ENCODE measurements at regions not wholly inside any gene's neighbourhood (a gene's known extent, or its start where the extent isn't known, plus 50 kb on each side); places are given as distances from the start of the nearest gene placed in this dataset.

GRCh38 chrX:68994891-68995255, 166.1 kb downstream of the EFNB1 start:
- TF ChIP-seq CTCF (IDR thresholded peaks at IDR 0.05; ENCODE audit: low read depth, low read length): no peak
- H3K4me3 ChIP-seq (ENCODE audit: low read depth, low read length): no peak overlapping the region

- TF ChIP-seq CTCF (IDR thresholded peaks at IDR 0.05; ENCODE audit: low read depth, low read length): no peak
Measured at GRCh38 chrX:68994135-68994890, 165.5 kb downstream of the EFNB1 start.

GRCh38 chrX:68992821-68993397, 164.1 kb downstream of the EFNB1 start:
- no peak for TF ChIP-seq CTCF (IDR thresholded peaks at IDR 0.05; ENCODE audit: low read depth, low read length)
- no peak overlapping the region for H3K4me3 ChIP-seq (ENCODE audit: low read depth, low read length)

More at GRCh38 chrX:68994135-68994890, 165.5 kb downstream of the EFNB1 start:
- no peak overlapping the region for H3K4me3 ChIP-seq (ENCODE audit: low read depth, low read length)

- no peak for TF ChIP-seq CTCF (IDR thresholded peaks at IDR 0.05; ENCODE audit: low read depth, low read length)
- no peak overlapping the region for H3K4me3 ChIP-seq (ENCODE audit: low read depth, low read length)
Measured at GRCh38 chrX:68991691-68992345, 163.0 kb downstream of the EFNB1 start.

GRCh38 chrX:68990948-68991347, 162.1 kb downstream of the EFNB1 start:
- TF ChIP-seq CTCF (IDR thresholded peaks at IDR 0.05; ENCODE audit: low read depth, low read length): no peak
- H3K4me3 ChIP-seq (ENCODE audit: low read depth, low read length): no peak overlapping the region

- no peak overlapping the region for H3K4me3 ChIP-seq (ENCODE audit: low read depth, low read length)
- no peak for TF ChIP-seq CTCF (IDR thresholded peaks at IDR 0.05; ENCODE audit: low read depth, low read length)
Measured at GRCh38 chrX:68989865-68990606, 161.2 kb downstream of the EFNB1 start.

All from WI38 (cell line).